A172 (cell line): ENCODE measurements at regions not wholly inside any gene's neighbourhood (a gene's known extent, or its start where the extent isn't known, plus 50 kb on each side); places are given as distances from the start of the nearest gene placed in this dataset.
"Not testable (repeated sequence)": the region's sequence is repeated elsewhere in the genome, so short reads cannot be mapped to it uniquely, and the experiment has no call there.

ENCODE experiments used
- DNase-seq: peaks from one replicate; pipeline ENCODE4 v3.0.0-alpha.2; 2015; ENCODE audit warnings: low spot score

- DNase-seq = no peak
These were observed 229.8 kb upstream of the IPO5 start for GRCh38 chr13:97723655-97724054.

GRCh38 chr13:97724450-97724849, 229.0 kb upstream of the IPO5 start:
- DNase-seq = no peak

- no peak for DNase-seq
These were observed 226.7 kb upstream of the IPO5 start for GRCh38 chr13:97726664-97727280.

- DNase-seq = no peak
These were observed 225.5 kb upstream of the IPO5 start for GRCh38 chr13:97727991-97728390.

GRCh38 chr13:97736436-97736835, 217.0 kb upstream of the IPO5 start:
- no peak for DNase-seq

GRCh38 chr13:97742084-97742483, 211.4 kb upstream of the IPO5 start:
- DNase-seq = no peak

- no peak for DNase-seq
These were observed 209.5 kb upstream of the IPO5 start for GRCh38 chr13:97743938-97744337.

GRCh38 chr13:97746649-97747048, 206.8 kb upstream of the IPO5 start:
- DNase-seq = no peak

- DNase-seq = peak; percentile 75
These were observed 204.3 kb upstream of the IPO5 start for GRCh38 chr13:97749174-97749573.

GRCh38 chr13:97751477-97751876, 202.0 kb upstream of the IPO5 start:
- DNase-seq = no peak

GRCh38 chr13:97752961-97753668, 200.4 kb upstream of the IPO5 start:
- no peak for DNase-seq

- DNase-seq = no peak
These were observed 199.4 kb upstream of the IPO5 start for GRCh38 chr13:97753942-97754670.

- no peak for DNase-seq
These were observed 195.7 kb upstream of the IPO5 start for GRCh38 chr13:97757807-97758206.

GRCh38 chr13:97758317-97758716, 195.2 kb upstream of the IPO5 start:
- DNase-seq = no peak

- no peak for DNase-seq
These were observed 191.5 kb upstream of the IPO5 start for GRCh38 chr13:97761796-97762540.

- DNase-seq = no peak
These were observed 186.7 kb upstream of the IPO5 start for GRCh38 chr13:97766749-97767148.

GRCh38 chr13:97768134-97768533, 185.3 kb upstream of the IPO5 start:
- no peak for DNase-seq

- DNase-seq = not testable (repeated sequence)
These were observed 183.2 kb upstream of the IPO5 start for GRCh38 chr13:97770231-97770630.

- not testable (repeated sequence) for DNase-seq
These were observed 181.0 kb upstream of the IPO5 start for GRCh38 chr13:97772466-97772865.

- DNase-seq = not testable (repeated sequence)
These were observed 178.9 kb upstream of the IPO5 start for GRCh38 chr13:97774391-97775100.

- no peak for DNase-seq
These were observed 173.0 kb upstream of the IPO5 start for GRCh38 chr13:97780486-97780885.

GRCh38 chr13:97781891-97782305, 171.6 kb upstream of the IPO5 start:
- DNase-seq = no peak
